ENCODE measurements at regions not wholly inside any gene's neighbourhood (a gene's known extent, or its start where the extent isn't known, plus 50 kb on each side); places are given as distances from the start of the nearest gene placed in this dataset.

DNA sequence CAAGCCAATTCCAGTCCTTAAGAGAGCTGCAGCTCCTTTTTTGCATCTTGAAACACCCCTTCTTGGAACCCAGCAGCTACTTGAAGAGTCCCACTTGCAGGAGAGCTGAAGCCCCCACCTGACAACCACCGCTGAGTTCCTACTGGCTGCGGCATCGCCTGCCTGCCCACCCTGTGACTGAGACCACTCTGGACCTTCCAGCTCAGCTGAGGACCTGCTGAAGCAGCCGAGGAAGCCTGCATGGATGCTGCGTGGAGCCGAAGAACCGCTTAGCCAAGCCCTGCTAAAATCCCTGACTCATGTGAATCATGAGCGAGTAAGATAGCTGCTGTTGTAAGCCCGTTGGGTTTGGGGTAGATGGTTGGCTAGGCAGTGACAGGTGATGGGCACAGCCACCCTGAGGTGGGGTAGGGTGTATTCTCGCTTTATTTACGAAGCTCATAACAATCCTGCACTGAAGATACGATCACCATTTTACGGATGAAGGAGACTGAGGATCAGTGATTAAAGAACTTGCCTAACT, 78.4 kb downstream of the INHBB start:
- TF ChIP-seq, protein P1, sequence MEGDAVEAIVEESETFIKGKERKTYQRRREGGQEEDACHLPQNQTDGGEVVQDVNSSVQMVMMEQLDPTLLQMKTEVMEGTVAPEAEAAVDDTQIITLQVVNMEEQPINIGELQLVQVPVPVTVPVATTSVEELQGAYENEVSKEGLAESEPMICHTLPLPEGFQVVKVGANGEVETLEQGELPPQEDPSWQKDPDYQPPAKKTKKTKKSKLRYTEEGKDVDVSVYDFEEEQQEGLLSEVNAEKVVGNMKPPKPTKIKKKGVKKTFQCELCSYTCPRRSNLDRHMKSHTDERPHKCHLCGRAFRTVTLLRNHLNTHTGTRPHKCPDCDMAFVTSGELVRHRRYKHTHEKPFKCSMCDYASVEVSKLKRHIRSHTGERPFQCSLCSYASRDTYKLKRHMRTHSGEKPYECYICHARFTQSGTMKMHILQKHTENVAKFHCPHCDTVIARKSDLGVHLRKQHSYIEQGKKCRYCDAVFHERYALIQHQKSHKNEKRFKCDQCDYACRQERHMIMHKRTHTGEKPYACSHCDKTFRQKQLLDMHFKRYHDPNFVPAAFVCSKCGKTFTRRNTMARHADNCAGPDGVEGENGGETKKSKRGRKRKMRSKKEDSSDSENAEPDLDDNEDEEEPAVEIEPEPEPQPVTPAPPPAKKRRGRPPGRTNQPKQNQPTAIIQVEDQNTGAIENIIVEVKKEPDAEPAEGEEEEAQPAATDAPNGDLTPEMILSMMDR (IDR thresholded peaks at IDR 0.05), result no peak
- no peak for TF ChIP-seq POLR2A (IDR thresholded peaks at IDR 0.05)
